ENCODE measurements at regions not wholly inside any gene's neighbourhood (a gene's known extent, or its start where the extent isn't known, plus 50 kb on each side); places are given as distances from the start of the nearest gene placed in this dataset.

- no CpG with 5 or more reads among the region's 1 CpG for WGBS (ENCODE audit: extremely low coverage, insufficient read length, low lambda C conversion rate)
- Histone ChIP-seq H2BK15ac (ENCODE audit: low read depth, low read length) (no peak overlapping the region), H3K27me3 (ENCODE audit: insufficient read depth, low read length) (no peaks in the 10 kb centered on the region; the same call in 1 of the 2 replicates), H2BK12ac (ENCODE audit: insufficient read length, low read depth, low read length) (no peak overlapping the region), H3K18ac (ENCODE audit: insufficient read length, low read depth, low read length) (no peak overlapping the region), H3K4ac (ENCODE audit: low read depth, low read length) (no peak overlapping the region), H3K14ac (ENCODE audit: insufficient read depth, low read length) (no peak overlapping the region), H3T11ph (ENCODE audit: low read length) (no peak overlapping the region), H3K9me3 (ENCODE audit: control insufficient read depth, low read depth, low read length) (no peaks in the 10 kb centered on the region), H4K20me1 (ENCODE audit: control insufficient read depth, insufficient read depth, insufficient read length) (no peaks in the 10 kb centered on the region), H3K23me2 (ENCODE audit: insufficient read length, low read depth, low read length, poor library complexity, severe bottlenecking) (no peaks in the 10 kb centered on the region), H2AK5ac (ENCODE audit: insufficient read length, low read length) (no peak overlapping the region), H4K91ac (ENCODE audit: insufficient read length, low read depth, low read length) (no peak overlapping the region), H3K23ac (ENCODE audit: insufficient read length, low read depth, low read length) (no peak overlapping the region), H4K5ac (ENCODE audit: insufficient read length, low read depth, low read length) (no peak overlapping the region), H2BK120ac (ENCODE audit: low read depth, low read length, poor library complexity, severe bottlenecking) (no peak overlapping the region), H4K8ac (replicated peaks; ENCODE audit: insufficient read length, low read depth, low read length) (no peak overlapping the region), H3K79me1 (ENCODE audit: insufficient read depth, low read depth, low read length, poor library complexity, severe bottlenecking) (no peaks in the 10 kb centered on the region), H3K56ac (ENCODE audit: insufficient read length, low read depth, low read length) (no peak overlapping the region), H2AFZ (ENCODE audit: low read length) (no peak overlapping the region), H3K4me1 (ENCODE audit: insufficient read depth, low read length) (no peaks in the 10 kb centered on the region), H3K79me2 (ENCODE audit: insufficient read depth, low read length) (no peaks in the 10 kb centered on the region), H2BK5ac (ENCODE audit: insufficient read length, low read length) (no peak overlapping the region), H2BK20ac (ENCODE audit: low read depth, low read length, poor library complexity, severe bottlenecking) (no peak overlapping the region), H3K27ac (ENCODE audit: insufficient read length, low read depth, low read length) (no peak overlapping the region), H3K4me2 (ENCODE audit: insufficient read depth, insufficient read length, low read length) (no peak overlapping the region), H3K9ac (ENCODE audit: extremely low read depth, insufficient read length, low read length) (no peak overlapping the region)
- TF ChIP-seq CTCF (conservative IDR thresholded peaks at IDR 0.05): no peak
- no peak for DNase-seq
- no peak overlapping the region for H3K27ac Mint-ChIP-seq
- H3K4me1 Mint-ChIP-seq: no peaks in the 10 kb centered on the region
- H3K4me3 Mint-ChIP-seq: no peak overlapping the region
- H3K27me3 Mint-ChIP-seq (ENCODE audit: low read depth): no peaks in the 10 kb centered on the region
- no peaks in the 10 kb centered on the region for H3K36me3 Mint-ChIP-seq (ENCODE audit: insufficient read depth in 1 of 3, low read depth in 3 of 3)
- no peaks in the 10 kb centered on the region for H3K9me3 Mint-ChIP-seq
Observed at GRCh38 chr9:27954858-27955257, 381.6 kb upstream of the C9orf72 start.

Data from H9 (cell line).